ENCODE measurements at regions not wholly inside any gene's neighbourhood (a gene's known extent, or its start where the extent isn't known, plus 50 kb on each side); places are given as distances from the start of the nearest gene placed in this dataset.
A peak's percentile ranks its signal among the peaks of the same experiment; 100 is the strongest.

- peaks cover 5% of the 10 kb centered on the region for H3K36me3 Mint-ChIP-seq
- no peaks in the 10 kb centered on the region for H3K27me3 Mint-ChIP-seq (ENCODE audit: low read depth)
- H3K9me3 Mint-ChIP-seq: peaks cover 18% of the 10 kb centered on the region
- no peak for TF ChIP-seq CTCF (IDR thresholded peaks at IDR 0.05; ENCODE audit: unreplicated experiment)
- peak overlapping the region; percentile 79 for H3K27ac Mint-ChIP-seq
- H3K4me3 Mint-ChIP-seq: no peak overlapping the region
- DNase-seq (ENCODE audit: low spot score in 2 of 2, unreplicated experiment in 2 of 2): no peak
- peaks cover 51% of the 10 kb centered on the region for H3K4me1 Mint-ChIP-seq
These were observed 682.6 kb upstream of the SGCG start for GRCh38 chr13:22497991-22498780.

- peaks cover 52% of the 10 kb centered on the region for H3K4me1 Mint-ChIP-seq
- no peaks in the 10 kb centered on the region for H3K27me3 Mint-ChIP-seq (ENCODE audit: low read depth)
- H3K36me3 Mint-ChIP-seq: no peaks in the 10 kb centered on the region
- no peak overlapping the region for H3K4me3 Mint-ChIP-seq
- H3K27ac Mint-ChIP-seq: peak overlapping the region; percentile 79
- no peak for TF ChIP-seq CTCF (IDR thresholded peaks at IDR 0.05; ENCODE audit: unreplicated experiment)
- no peak for DNase-seq (ENCODE audit: low spot score in 2 of 2, unreplicated experiment in 2 of 2)
- H3K9me3 Mint-ChIP-seq: peaks cover 9% of the 10 kb centered on the region
These were observed 680.9 kb upstream of the SGCG start for GRCh38 chr13:22499919-22500318.

GRCh38 chr13:22505489-22505888 lies 675.3 kb upstream of the SGCG start:
- Mint-ChIP-seq H3K27me3 (ENCODE audit: low read depth) (no peaks in the 10 kb centered on the region), H3K4me3 (no peak overlapping the region), H3K4me1 (peaks cover 40% of the 10 kb centered on the region), H3K36me3 (peaks cover 6% of the 10 kb centered on the region), H3K27ac (peak overlapping the region; percentile 91), H3K9me3 (peaks cover 15% of the 10 kb centered on the region)
- no peak for DNase-seq (ENCODE audit: low spot score in 2 of 2, unreplicated experiment in 2 of 2)
- no peak for TF ChIP-seq CTCF (IDR thresholded peaks at IDR 0.05; ENCODE audit: unreplicated experiment)

GRCh38 chr13:22506096-22506691 lies 674.6 kb upstream of the SGCG start:
- Mint-ChIP-seq H3K27me3 (ENCODE audit: low read depth) (no peaks in the 10 kb centered on the region), H3K36me3 (peaks cover 7% of the 10 kb centered on the region), H3K4me3 (peak overlapping the region; percentile 16), H3K4me1 (peaks cover 40% of the 10 kb centered on the region), H3K9me3 (peaks cover 15% of the 10 kb centered on the region), H3K27ac (peak overlapping the region; percentile 96)
- no peak for DNase-seq (ENCODE audit: low spot score in 2 of 2, unreplicated experiment in 2 of 2)
- TF ChIP-seq CTCF (IDR thresholded peaks at IDR 0.05; ENCODE audit: unreplicated experiment): no peak

- no peak overlapping the region for H3K4me3 Mint-ChIP-seq
- H3K36me3 Mint-ChIP-seq: peaks cover 11% of the 10 kb centered on the region
- peaks cover 24% of the 10 kb centered on the region for H3K9me3 Mint-ChIP-seq
- H3K27me3 Mint-ChIP-seq (ENCODE audit: low read depth): no peaks in the 10 kb centered on the region
- TF ChIP-seq CTCF (IDR thresholded peaks at IDR 0.05; ENCODE audit: unreplicated experiment): no peak
- H3K4me1 Mint-ChIP-seq: peaks cover 14% of the 10 kb centered on the region
- no peak for DNase-seq (ENCODE audit: low spot score in 2 of 2, unreplicated experiment in 2 of 2)
- H3K27ac Mint-ChIP-seq: no peak overlapping the region
These were observed 663.2 kb upstream of the SGCG start for GRCh38 chr13:22517544-22517943.

Measured in mesothelial cell of epicardium (in vitro differentiated cells).